NB4 (cell line): ENCODE measurements at regions not wholly inside any gene's neighbourhood (a gene's known extent, or its start where the extent isn't known, plus 50 kb on each side); places are given as distances from the start of the nearest gene placed in this dataset.

Source experiments
- CTCF ChIP-seq: IDR thresholded peaks from one replicate; pipeline ENCODE4 v1.5.1; 2012; ENCODE audit warnings: low read depth, low read length
- MAX ChIP-seq: IDR thresholded peaks from 2 replicates; pipeline ENCODE4 v1.6.1; 2011; ENCODE audit warnings: low read depth, low read length
- MYC ChIP-seq: IDR thresholded peaks from 2 replicates; pipeline ENCODE4 v1.6.1; 2011; ENCODE audit warnings: low read depth, low read length
- POLR2A ChIP-seq: IDR thresholded peaks from 2 replicates; pipeline ENCODE4 v1.6.1; 2011; ENCODE audit warnings: mild to moderate bottlenecking; ENCODE audit not compliant: insufficient read length; ENCODE audit errors: extremely low read depth

GRCh38 chr4:4613641-4614286 is 71.9 kb upstream of the STX18 start:
- TF ChIP-seq CTCF (no peak), POLR2A (no peak), MAX (no peak), MYC (no peak)
